Coronary artery (tissue), 2 donors: ENCODE measurements at regions not wholly inside any gene's neighbourhood (a gene's known extent, or its start where the extent isn't known, plus 50 kb on each side); places are given as distances from the start of the nearest gene placed in this dataset.

Experiments used
- DNase-seq: peaks from one replicate; pipeline ENCODE4 v3.0.0-alpha.2; 2017; ENCODE audit warnings: low spot score
- H3K27ac ChIP-seq, 2 donors: fragments of 200-600 bp; sonication (generic); one replicate each; pipeline ENCODE4 v1.5.1; 2016 to 2019
- H3K4me3 ChIP-seq: fragments of 200-600 bp; sonication (generic); 2 replicates; pipeline ENCODE4 v1.5.1; 2016; ENCODE audit warnings: mild to moderate bottlenecking, moderate library complexity
- CTCF ChIP-seq: fragments of 200-600 bp; sonication (generic); IDR thresholded peaks from one replicate; pipeline ENCODE4 v1.5.1; 2019; ENCODE audit warnings: antibody characterized with exemption

- TF ChIP-seq CTCF: no peak
- H3K27ac ChIP-seq: no peak overlapping the region
Observed at GRCh38 chr10:30680908-30681307, 51.4 kb upstream of the LYZL2 start.

More at GRCh38 chr10:30680908-30681307, 51.4 kb upstream of the LYZL2 start:
- DNase-seq: no peak
- H3K4me3 ChIP-seq: no peak overlapping the region
